Left lobe of liver (tissue), 2 donors: ENCODE measurements at regions not wholly inside any gene's neighbourhood (a gene's known extent, or its start where the extent isn't known, plus 50 kb on each side); places are given as distances from the start of the nearest gene placed in this dataset.
"Not testable (repeated sequence)": the region's sequence is repeated elsewhere in the genome, so short reads cannot be mapped to it uniquely, and the experiment has no call there.

ENCODE experiments used
- ATAC-seq: fragments of 200-7000 bp; cut with Tn5 transposase; one replicate; pipeline ENCODE4 v1.9.1; 2020; ENCODE audit warnings: mild to moderate bottlenecking, moderate library complexity
- DNase-seq: peaks from one replicate; pipeline ENCODE4 v3.0.0-alpha.2; 2020; ENCODE audit warnings: low spot score
- donor health status: DM: no; HTN: no; CAD: no; lungs with moderate emphysema.
- donor health status: DM: no; HTN: yes; CAD: no.

DNA sequence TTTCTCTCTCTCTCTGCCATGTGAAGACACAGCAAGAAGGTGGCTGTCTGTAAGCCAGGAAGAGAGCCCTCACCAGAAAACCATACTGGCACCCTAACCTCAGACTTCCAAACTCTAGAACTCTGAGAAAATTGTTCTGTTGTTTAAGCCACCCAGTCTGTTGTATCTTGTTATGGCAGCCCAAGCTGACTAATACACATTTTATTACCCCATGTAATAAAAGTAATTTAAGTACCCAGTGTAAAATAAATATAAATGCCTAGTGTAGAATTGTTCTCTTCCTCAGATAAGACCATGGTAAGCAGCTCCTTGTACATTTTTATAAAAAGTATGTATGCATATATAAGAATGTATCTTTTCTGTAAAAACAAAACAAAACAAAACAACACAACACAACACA, 119.7 kb downstream of the DTL start:
- no peak for ATAC-seq
- DNase-seq = no peak

DNA sequence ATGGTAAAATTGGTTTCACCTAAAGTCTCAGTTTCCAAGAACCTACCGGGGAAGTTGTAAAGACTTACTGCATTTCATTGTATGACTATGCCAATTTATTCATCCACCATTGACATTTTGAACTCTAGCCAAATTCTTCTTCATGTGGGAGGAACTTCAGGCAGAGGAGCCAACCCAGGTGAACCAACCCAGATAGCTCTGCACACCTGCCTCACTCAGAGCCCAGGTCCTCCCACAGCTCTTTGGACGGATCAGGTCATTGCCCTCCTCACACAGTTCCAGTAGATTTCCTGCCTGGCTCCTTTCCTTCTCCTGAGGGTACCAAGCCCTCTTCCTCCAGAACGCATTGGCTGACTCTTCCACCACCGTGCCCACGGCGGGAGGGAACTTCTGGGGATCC, 121.7 kb downstream of the DTL start:
- DNase-seq = peak; percentile 71
- peak; percentile 76 for ATAC-seq

DNA sequence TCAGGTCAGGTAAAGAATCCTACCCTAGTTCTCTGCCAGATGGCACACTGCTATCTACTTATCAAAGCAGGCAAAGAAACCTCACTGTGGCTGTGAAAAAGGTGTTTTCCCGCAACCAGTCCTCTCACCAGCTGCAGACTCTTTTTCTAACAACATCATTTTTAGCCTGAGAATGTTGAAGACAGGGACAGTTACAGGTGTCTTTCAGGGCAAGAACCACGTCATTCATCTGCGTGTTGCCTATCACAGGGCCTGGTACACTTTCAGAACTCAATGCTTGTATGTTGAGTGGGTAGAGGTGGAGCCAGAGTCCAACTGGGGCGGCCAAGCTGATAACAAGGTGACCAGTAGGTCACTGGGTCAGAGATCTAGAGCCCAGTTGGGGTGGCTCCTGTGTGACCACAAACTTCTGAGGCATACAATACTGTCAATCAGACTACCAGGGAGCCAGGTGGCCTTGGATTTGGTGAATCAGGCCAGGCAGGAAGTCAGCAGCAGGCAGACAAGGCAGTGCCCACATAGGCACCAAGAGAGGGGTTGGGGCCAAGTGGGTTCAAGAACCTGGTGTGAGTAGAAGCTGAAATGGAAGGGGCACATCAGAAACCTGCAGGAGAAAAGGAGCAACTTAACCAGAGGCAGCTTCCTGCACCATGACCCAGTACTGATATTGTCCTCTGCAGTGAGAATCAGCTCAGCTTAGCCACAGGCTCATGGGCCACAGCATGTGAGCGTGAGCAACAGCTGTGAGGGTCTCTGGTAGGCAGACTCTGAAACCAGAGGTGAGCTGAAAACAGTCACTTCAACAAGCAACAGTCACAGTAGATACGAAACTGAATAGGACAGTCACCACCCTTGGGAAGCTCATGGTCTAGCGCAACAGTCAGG, 123.6 kb downstream of the DTL start:
- peak; percentile 92 for ATAC-seq
- DNase-seq = peak; percentile 85

DNA sequence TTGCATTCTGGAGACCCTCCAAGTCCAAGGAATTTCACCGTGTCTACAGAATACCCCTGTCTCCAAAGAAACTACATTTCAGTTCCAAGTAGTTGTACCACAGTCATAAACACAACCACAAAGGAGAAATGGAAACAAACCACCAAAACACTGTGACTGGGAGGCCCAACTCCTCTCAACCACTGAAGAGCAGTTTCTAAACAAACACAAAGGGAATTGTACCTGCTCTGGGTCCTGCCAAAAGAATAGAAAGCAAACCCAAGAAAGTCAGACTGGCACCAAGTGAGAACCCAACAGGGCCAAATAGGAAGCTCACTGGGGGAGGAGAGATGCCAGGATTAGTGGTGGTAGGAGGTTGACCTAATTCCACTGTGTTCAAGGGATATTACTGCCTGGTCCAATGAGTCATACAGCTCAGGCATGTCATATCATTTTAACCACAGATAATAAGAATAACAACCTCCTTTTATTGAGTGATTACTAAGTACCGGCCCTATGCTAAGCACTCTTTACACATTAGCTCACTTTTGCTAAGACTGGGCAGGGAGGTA, 123.9 kb upstream of the PPP2R5A start:
- ATAC-seq (no peak), DNase-seq (no peak)

DNA sequence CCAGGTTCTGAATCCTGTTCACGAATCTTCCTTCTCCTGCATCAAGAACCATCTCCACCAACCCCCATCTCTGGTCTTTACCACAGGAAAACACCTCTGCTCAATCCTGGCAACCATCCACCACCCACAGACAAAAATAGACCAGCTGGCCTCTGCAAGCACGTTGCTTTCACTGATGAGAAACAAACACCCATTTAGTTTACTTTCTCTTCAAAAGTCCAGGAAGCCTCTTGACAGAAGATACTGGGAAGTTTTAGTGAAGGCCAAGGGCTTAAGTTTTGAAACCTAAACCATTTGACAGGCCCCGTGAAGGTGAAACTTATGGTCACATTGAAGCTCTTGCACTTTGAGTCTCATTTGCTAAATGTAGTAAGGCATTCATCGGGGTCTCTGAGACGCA, 122.6 kb upstream of the PPP2R5A start:
- DNase-seq (peak; percentile 62), ATAC-seq (peak; percentile 45)

DNA sequence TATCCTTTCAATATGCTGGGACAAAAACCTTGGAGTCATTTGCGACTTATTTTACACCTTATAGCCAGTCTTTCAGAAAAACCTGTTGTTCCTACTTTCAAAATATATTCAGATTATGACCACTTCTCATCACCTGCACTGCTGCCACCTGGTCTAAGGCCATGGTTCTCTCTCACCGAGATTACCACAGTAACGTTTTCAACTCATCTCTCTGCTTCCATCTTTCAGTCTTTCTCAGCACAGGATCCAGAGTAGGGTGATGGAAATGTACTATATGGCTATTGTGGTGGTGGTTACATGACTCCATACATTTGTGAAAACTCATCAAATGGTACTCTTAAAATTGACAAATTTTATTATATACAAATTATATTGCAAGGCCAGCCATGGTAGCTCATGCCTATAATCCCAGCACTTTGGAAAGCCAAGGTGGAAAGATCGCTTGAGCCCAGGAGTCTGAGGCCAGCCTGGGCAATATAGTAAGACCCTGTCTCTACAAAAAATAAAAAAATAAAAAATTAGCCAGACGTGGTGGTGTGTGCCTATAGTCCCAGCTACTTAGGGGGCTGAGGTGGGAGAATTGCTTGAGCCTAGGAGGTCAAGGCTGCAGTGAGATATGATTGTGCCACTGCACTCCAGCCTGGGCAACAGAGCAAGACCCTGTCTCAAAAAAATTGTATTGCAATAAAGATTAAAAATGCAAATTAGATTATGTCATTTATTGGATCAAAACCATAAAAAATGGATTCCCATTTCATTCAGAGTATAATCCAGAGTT, 120.9 kb upstream of the PPP2R5A start:
- DNase-seq (no peak), ATAC-seq (no peak)

DNA sequence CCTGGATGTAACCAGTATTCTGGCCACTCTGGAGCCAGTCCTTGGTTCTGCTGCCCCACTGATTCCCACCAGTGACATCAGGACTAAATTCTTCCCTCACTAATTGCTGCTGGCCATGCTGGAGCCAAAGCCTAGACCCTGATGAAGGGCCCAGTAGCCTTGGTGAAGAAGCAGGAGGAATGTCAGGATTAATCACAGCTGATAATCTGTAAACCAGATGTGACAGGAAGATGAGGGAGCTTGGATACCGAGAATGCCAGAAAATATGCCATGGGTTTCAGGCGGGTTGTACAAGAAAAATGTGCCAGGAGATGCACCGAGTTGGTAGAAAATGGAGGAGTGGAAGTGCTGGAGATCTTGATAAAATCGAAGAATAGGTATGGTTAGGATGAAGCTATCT, 119.0 kb upstream of the PPP2R5A start:
- ATAC-seq (no peak), DNase-seq (no peak)

DNA sequence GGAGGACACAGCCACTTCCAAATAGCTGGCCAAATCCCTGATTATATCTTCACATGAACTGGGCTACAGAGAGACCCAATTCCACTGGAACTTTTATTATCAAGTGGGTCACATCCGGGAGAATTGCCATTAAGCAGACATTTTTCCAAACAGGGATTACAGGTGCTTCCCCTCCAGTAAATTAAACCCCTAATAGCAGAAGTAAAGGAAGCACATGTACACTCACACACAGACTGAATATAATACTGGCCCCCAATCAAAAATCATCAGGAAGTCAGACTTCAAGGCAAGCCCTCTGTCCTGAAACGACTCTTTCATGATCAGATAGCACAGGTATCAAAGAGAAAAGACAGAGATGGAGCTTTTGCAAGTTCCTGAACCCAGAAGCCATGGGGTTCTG, 118.6 kb upstream of the PPP2R5A start:
- DNase-seq (no peak), ATAC-seq (no peak)

DNA sequence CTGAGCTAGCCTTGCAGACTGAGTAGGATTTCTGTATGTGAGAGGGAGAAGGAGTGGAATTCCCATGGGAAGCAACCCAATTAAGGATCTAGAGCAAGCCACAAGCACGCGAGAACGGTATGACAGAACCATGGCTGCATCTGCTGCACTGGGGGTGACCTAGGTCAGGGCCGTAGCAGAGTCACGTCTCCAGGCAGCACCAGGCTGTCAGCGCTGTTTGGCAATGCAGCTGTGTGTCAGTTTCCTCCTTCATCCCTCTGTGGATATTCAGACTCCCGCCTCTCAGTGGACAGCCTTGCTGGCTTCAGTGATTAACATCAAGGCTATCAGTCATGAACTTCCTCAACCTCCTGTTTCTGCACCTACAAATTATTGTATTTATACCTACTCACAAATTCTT, 118.1 kb upstream of the PPP2R5A start:
- DNase-seq = no peak

DNA sequence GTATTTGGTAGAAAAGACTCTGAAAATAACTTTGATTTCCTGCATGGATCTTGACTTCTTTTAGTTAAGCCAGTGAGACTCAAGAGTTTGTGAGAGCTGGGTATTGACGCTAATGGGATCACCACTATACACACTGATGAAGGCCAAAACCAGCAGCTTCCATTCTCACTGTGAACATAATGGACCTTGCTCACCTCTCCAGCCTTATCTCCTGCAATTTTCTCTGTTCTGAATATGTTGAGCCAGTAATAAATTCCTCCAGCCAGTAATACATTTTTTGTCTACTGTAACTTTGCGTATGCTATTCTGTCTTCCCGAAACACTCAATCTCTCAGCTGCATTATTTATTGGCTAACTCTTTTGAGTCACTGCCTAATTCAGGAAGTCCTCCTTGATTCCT, 111.6 kb upstream of the PPP2R5A start:
- ATAC-seq = no peak

More for the DNA sequence above, 118.1 kb upstream of the PPP2R5A start:
- peak; percentile 59 for ATAC-seq

DNA sequence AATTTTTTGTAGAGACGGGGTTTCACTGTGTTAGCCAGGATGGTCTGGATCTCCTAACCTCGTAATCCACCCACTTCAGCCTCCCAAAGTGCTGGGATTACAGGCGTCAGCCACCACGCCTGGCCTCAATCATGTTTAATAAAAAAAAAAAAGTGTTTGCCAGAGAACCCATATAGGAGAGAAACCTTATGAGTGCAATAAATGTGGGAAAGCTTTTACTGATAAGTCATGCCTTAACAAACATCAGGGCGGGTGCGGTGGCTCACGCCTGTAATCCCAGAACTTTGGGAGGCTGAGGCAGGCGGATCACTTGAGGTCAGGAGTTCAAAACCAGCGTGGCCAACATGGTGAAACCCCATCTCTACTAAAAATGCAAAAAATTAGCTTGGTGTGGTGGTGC, 110.9 kb upstream of the PPP2R5A start:
- DNase-seq = not testable (repeated sequence)

More for the DNA sequence above, 111.6 kb upstream of the PPP2R5A start:
- DNase-seq = no peak

DNA sequence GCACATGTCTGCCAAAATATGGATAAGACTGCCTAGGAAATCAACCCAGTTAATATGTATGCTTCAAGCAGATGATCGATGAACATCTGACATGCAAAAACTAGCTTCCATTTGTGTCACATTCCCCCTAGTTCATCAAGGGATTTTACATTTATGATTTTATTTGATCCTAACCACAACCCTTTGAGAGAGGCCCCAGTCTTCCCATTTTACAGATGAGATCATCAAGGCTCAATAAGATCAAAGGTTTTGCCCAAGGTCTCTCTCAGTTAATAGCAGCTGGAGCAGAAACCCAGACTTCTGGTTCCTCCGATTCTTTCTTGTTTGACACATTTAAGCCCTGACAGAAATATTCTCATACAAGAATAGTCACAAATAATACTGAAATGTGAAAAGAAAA, 107.7 kb upstream of the PPP2R5A start:
- no peak for ATAC-seq
- no peak for DNase-seq

More for the DNA sequence above, 110.9 kb upstream of the PPP2R5A start:
- not testable (repeated sequence) for ATAC-seq

DNA sequence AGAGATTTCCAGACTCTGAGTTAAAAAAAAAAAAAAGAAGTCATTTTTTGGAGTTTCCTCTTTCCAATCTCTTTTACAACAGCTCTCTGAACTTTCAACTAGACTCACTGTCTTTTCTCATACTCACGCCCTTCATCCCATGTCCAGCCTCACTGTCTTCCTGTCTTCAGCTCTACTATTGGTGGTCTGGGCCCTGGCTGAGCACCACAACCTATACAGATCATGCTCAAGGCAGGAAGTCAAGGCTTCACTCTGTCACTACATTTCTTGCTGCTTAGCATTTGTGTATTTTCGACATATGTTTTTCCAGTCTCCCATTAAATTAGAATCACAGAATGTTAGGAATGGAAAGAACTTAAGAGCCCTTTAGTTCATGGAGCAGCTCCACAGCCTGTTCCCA, 106.4 kb upstream of the PPP2R5A start:
- DNase-seq (no peak), ATAC-seq (no peak)

DNA sequence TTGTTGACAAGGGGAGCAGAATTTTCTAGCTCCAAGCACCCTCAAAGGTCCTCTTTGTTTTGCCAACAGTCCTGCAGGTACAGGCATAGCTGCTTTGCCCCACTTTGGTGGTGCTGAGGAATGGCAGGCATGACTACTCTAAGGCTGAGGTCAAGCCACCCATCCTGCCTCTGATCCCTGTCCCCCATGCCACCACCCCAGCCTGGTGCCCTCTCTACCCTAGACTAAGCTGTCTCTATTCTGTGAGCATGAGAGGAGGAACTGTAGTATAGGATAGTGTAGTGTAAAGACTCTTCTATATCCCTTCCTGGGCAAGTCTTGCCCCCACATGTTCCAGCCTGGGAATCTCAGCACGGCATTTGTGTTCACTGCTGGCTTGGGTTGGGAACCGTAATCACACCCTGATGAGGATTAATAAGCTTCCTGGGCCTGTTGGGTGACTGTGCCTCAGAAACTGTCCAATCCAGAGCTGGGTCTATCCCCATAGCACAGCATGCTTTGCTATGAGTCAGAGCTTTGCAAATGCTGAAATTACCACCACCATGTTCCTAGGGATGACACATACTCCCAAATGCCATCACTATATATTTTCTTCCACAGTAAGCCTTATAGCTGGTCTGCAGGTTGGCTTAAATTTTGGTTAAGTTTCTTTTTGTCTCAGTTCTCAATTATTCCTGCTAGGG, 105.7 kb upstream of the PPP2R5A start:
- DNase-seq (no peak), ATAC-seq (no peak)

DNA sequence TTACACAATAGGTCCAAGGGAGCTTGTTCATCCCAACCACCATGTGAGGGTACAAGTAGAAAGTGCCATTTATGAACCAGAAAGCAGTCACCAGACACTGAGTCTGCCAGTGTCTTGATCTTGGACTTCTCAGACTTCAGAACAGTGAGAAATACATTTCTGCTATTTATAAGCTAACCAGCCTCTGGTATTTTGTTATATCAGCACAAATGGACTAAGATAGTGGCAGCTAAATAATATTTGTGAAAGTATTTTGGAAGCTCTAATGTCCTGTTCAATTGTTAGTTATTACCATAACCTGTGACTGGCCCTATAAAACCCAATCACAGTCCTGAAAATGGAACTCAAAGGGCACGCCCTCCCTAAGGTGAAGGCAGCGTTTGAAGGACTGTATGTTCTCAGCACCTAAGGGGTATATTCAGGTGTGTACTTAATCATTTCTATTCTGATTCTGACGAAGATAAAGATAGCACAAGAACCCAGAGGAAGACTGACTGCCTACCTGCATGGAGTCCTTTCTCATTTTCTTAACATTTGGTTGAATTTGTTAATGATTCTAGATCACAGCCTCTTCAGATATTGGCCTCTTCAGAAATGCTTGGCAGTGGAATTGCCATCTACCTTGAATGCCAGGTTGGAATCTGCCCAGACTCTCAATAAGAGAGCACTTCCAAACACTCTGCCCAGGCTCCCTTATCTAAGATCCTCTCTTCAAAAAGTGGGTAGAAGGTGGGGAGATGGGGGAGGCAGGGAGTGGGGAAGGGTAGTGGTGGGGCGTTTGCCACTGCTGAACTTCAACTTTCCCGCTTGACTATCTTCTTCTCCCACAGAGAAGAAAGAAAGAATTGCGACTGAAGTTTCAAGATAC, 104.0 kb upstream of the PPP2R5A start:
- DNase-seq (no peak), ATAC-seq (no peak)

DNA sequence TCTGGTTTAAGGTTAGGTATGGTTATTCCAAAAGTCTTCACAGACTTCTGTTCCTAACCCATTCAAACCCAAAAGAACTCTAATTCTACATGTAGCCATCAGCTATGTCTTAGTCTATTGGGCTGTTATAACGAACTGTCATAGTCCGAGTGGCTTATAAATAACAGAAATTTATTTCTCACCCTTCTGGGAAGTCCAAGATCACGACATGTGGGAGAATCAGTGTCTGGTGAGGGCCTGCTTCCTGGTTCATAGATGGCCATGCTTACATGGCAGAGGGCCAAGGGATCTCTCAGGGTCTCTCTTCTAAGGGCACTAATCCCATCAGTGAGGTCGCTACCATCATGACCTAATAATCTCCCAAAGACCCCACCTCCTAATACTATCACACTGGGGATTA, 103.0 kb upstream of the PPP2R5A start:
- DNase-seq (no peak), ATAC-seq (no peak)

DNA sequence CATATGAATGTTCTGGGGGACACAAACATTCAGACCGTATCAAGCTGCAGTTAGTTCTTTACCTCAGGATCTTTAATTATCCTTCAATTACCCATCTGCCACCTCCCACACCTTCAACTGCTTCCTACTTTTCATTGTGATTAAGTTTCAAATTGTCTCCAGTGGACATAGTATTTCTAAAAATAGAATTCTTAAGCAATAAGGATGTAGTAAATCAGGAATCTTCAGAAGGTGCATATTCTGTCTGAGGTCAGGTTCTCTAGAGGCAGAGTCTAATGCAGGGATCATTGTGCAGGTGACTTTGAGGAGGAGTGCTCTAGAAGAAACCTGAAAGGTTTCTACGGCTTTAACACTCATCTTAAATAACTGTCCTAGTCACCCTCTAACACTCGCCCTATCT, 102.6 kb upstream of the PPP2R5A start:
- no peak for ATAC-seq
- DNase-seq = no peak

DNA sequence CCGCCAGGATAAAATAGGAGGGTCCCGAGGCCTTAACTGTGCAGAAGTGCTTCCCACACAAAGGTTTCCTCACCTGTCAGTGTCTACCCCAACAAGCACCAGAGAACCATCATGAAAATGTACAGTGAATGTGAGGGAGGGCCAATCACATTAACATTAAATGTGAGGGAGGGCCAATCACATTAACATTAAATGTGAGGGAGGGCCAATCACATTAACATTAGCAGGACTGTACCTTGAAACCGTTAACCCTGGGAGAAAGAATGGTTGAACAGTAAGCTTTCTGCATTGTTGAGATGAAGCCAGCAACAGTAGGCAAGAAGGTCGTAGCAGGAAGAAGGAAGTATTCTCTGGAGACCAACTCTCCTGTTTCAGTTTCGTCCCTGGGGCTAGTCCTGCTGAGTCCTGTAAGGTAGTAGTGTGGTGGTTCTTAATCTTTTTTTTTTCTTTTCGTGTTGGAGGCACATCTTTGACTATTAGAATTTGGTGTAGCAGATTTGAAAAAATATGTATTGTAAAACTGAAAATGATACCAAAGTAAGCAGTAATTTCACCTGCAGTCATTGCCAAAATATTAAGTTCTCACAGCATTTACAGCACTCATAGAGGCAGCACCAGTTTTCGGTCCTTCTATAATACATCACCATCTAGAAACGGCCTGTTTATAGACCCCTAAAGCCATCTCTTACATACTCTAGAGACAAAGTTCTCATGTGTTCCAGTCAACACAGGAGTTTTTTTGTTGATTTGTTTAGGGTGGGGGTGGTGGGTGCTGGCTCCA, 98.6 kb upstream of the PPP2R5A start:
- DNase-seq = no peak

DNA sequence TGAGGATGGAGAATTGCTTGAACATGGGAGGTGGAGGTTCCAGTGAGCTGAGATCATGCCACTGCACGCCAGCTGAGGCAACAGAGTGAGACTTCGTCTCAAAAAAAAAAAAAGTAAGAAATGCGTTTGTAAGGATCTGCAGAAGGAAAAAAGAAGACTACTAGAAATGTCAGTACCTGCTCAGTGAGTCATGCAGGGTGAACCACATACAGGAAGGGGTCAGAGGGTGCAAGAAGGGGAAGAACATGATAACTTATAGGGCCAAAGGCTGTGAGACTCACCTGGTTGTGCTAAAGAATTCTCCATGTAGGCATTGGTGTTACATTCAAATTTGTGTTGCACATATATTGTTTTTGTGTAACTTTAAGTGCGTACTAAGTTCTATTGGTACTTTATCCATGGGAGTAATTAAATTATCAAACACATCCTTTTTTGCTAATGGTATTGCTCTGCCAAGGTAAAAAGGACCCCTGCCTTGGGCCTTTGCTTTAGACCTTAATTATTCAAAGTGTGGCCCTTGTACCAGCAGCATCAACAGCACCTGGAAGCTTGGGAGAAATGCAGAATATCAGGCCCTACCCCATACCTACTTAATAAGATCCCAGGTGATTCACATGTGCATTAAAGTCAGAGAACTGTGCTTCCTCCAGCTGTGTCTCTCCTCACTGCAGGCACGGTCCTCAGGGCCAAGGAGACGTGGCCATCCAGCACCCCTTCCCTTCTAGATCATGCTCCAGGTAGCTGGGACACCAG, 96.4 kb upstream of the PPP2R5A start:
- no peak for DNase-seq
- ATAC-seq = no peak

More for the DNA sequence above, 98.6 kb upstream of the PPP2R5A start:
- ATAC-seq = peak; percentile 47
